ENCODE measurements at regions not wholly inside any gene's neighbourhood (a gene's known extent, or its start where the extent isn't known, plus 50 kb on each side); places are given as distances from the start of the nearest gene placed in this dataset.

GRCh38 chr2:215671691-215672090 is 235.8 kb upstream of the FN1 start:
- DNase-seq (ENCODE audit: low spot score in 2 of 2): no peak
- FAIRE-seq: no peak

GRCh38 chr2:215671244-215671643 is 235.4 kb upstream of the FN1 start:
- DNase-seq (ENCODE audit: low spot score in 2 of 2) (no peak), FAIRE-seq (no peak)

GRCh38 chr2:215670396-215670795 is 234.5 kb upstream of the FN1 start:
- FAIRE-seq (no peak), DNase-seq (ENCODE audit: low spot score in 2 of 2) (no peak)

GRCh38 chr2:215668378-215668775 is 232.5 kb upstream of the FN1 start:
- no peak for FAIRE-seq
- DNase-seq (ENCODE audit: low spot score in 2 of 2): no peak

- DNase-seq (ENCODE audit: low spot score in 2 of 2): no peak
Measured at GRCh38 chr2:215667585-215668377, 231.9 kb upstream of the FN1 start.

GRCh38 chr2:215664847-215665525 is 229.1 kb upstream of the FN1 start:
- DNase-seq (ENCODE audit: low spot score in 2 of 2) (no peak), FAIRE-seq (no peak)

More at GRCh38 chr2:215667585-215668377, 231.9 kb upstream of the FN1 start:
- FAIRE-seq: no peak

- FAIRE-seq (no peak), DNase-seq (ENCODE audit: low spot score in 2 of 2) (no peak)
Measured at GRCh38 chr2:215662715-215663114, 226.8 kb upstream of the FN1 start.

- DNase-seq (ENCODE audit: low spot score in 2 of 2): no peak
- FAIRE-seq: no peak
Measured at GRCh38 chr2:215660687-215661086, 224.8 kb upstream of the FN1 start.

GRCh38 chr2:215659650-215660049 is 223.8 kb upstream of the FN1 start:
- DNase-seq (ENCODE audit: low spot score in 2 of 2): no peak
- no peak for FAIRE-seq

- FAIRE-seq (no peak), DNase-seq (ENCODE audit: low spot score in 2 of 2) (no peak)
Measured at GRCh38 chr2:215658635-215659305, 222.9 kb upstream of the FN1 start.

GRCh38 chr2:215657844-215658243 is 222.0 kb upstream of the FN1 start:
- FAIRE-seq: no peak
- DNase-seq (ENCODE audit: low spot score in 2 of 2): no peak

GRCh38 chr2:215654148-215654819 is 218.4 kb upstream of the FN1 start:
- DNase-seq (ENCODE audit: low spot score in 2 of 2) (no peak), FAIRE-seq (no peak)

GRCh38 chr2:215653344-215654030 is 217.6 kb upstream of the FN1 start:
- FAIRE-seq: no peak
- no peak for DNase-seq (ENCODE audit: low spot score in 2 of 2)

- no peak for FAIRE-seq
- DNase-seq (ENCODE audit: low spot score in 2 of 2): no peak
Measured at GRCh38 chr2:215652388-215652787, 216.5 kb upstream of the FN1 start.

- no peak for FAIRE-seq
- DNase-seq (ENCODE audit: low spot score in 2 of 2): no peak
Measured at GRCh38 chr2:215651412-215651811, 215.5 kb upstream of the FN1 start.

- FAIRE-seq (no peak), DNase-seq (ENCODE audit: low spot score in 2 of 2) (no peak)
Measured at GRCh38 chr2:215644233-215644897, 208.5 kb upstream of the FN1 start.

- no peak for FAIRE-seq
- DNase-seq (ENCODE audit: low spot score in 2 of 2): no peak
Measured at GRCh38 chr2:215638687-215639086, 202.8 kb upstream of the FN1 start.

GRCh38 chr2:215637651-215638050 is 201.8 kb upstream of the FN1 start:
- DNase-seq (ENCODE audit: low spot score in 2 of 2): no peak
- FAIRE-seq: no peak

GRCh38 chr2:215636816-215637215 is 200.9 kb upstream of the FN1 start:
- FAIRE-seq (no peak), DNase-seq (ENCODE audit: low spot score in 2 of 2) (no peak)

GRCh38 chr2:215635788-215636139 is 199.9 kb upstream of the FN1 start:
- DNase-seq (ENCODE audit: low spot score in 2 of 2) (no peak), FAIRE-seq (no peak)

Measured in frontal cortex (tissue), 3 donors.